Smooth muscle cell (in vitro differentiated cells): ENCODE measurements at regions not wholly inside any gene's neighbourhood (a gene's known extent, or its start where the extent isn't known, plus 50 kb on each side); places are given as distances from the start of the nearest gene placed in this dataset.

Source experiments
- DNase-seq: peaks from one replicate; lab custom pipeline; 2025; ENCODE audit not compliant: unreplicated experiment; lab: John Stamatoyannopoulos, UW
- H2AFZ ChIP-seq: fragments of 200-600 bp; sonication (generic); 2 replicates; pipeline ENCODE4 v1.6.0; 2016; ENCODE audit warnings: antibody characterized with exemption, low read depth, mild to moderate bottlenecking
- H3F3A ChIP-seq: fragments of 200-600 bp; sonication (generic); 2 replicates; pipeline ENCODE4 v1.6.0; 2017; ENCODE audit warnings: antibody characterized with exemption, low read depth
- H3K27ac ChIP-seq: fragments of 200-600 bp; sonication (generic); 2 replicates; pipeline ENCODE4 v1.5.1; 2016; ENCODE audit warnings: low read depth, mild to moderate bottlenecking
- H3K27me3 ChIP-seq: fragments of 200-600 bp; sonication (generic); 2 replicates; pipeline ENCODE4 v1.6.1; 2016; ENCODE audit warnings: low read depth, mild to moderate bottlenecking
- H3K36me3 ChIP-seq: fragments of 200-600 bp; sonication (generic); 2 replicates; pipeline ENCODE4 v1.5.1; 2016; ENCODE audit warnings: low read depth
- H3K4me1 ChIP-seq: fragments of 200-600 bp; sonication (generic); 2 replicates; pipeline ENCODE4 v1.5.1; 2016; ENCODE audit warnings: low read depth
- H3K4me2 ChIP-seq: fragments of 200-600 bp; sonication (generic); 2 replicates; pipeline ENCODE4 v1.6.0; 2016; ENCODE audit warnings: mild to moderate bottlenecking
- H3K4me3 ChIP-seq: fragments of 200-600 bp; sonication (generic); 2 replicates; pipeline ENCODE4 v1.5.1; 2016; ENCODE audit warnings: mild to moderate bottlenecking
- H3K79me2 ChIP-seq: fragments of 200-600 bp; sonication (generic); 2 replicates; pipeline ENCODE4 v1.6.0; 2016; ENCODE audit warnings: low read depth, mild to moderate bottlenecking
- H3K9ac ChIP-seq: fragments of 200-600 bp; sonication (generic); 2 replicates; pipeline ENCODE4 v1.6.0; 2016; ENCODE audit warnings: low read depth
- H3K9me3 ChIP-seq: fragments of 200-600 bp; sonication (generic); replicated peaks from 2 replicates; pipeline ENCODE4 v1.5.1; 2016; ENCODE audit warnings: low read depth
- H4K20me1 ChIP-seq: fragments of 200-600 bp; sonication (generic); 2 replicates; pipeline ENCODE4 v1.6.0; 2016; ENCODE audit warnings: low read depth
- CTCF ChIP-seq: fragments of 200-600 bp; sonication (generic); IDR thresholded peaks from 2 replicates; pipeline ENCODE4 v1.5.1; 2017; ENCODE audit warnings: borderline replicate concordance, mild to moderate bottlenecking, antibody characterized with exemption; ENCODE audit not compliant: insufficient read depth, poor library complexity, severe bottlenecking
- WGBS: methylation state at CpG from one replicate; pipeline ENCODE4 v1.1.7; 2016; ENCODE audit warnings: low lambda C conversion rate; 5-methylcytosine and 5-hydroxymethylcytosine counted together

- Histone ChIP-seq H4K20me1 (no peaks in the 10 kb centered on the region), H3K27ac (peak overlapping the region; percentile 93), H3F3A (no peaks in the 10 kb centered on the region), H2AFZ (no peak overlapping the region), H3K4me3 (no peak overlapping the region), H3K79me2 (no peaks in the 10 kb centered on the region), H3K36me3 (no peaks in the 10 kb centered on the region), H3K4me2 (peak overlapping the region; percentile 72), H3K9ac (peak overlapping the region; percentile 40), H3K27me3 (no peaks in the 10 kb centered on the region), H3K4me1 (peaks cover 34% of the 10 kb centered on the region), H3K9me3 (no peaks in the 10 kb centered on the region)
- TF ChIP-seq CTCF = no peak
- 62% methylated on average over 17 of the region's 17 CpGs for WGBS
- DNase-seq = no peak
These were observed 126.9 kb upstream of the TNRC6C start for GRCh38 chr17:77831474-77832179.

GRCh38 chr17:77832180-77832560 is 126.3 kb upstream of the TNRC6C start:
- H4K20me1 ChIP-seq = no peaks in the 10 kb centered on the region
- H3F3A ChIP-seq = no peaks in the 10 kb centered on the region
- no peaks in the 10 kb centered on the region for H3K9me3 ChIP-seq
- peaks cover 34% of the 10 kb centered on the region for H3K4me1 ChIP-seq
- peak overlapping the region; percentile 93 for H3K27ac ChIP-seq
- no peak for TF ChIP-seq CTCF
- no peaks in the 10 kb centered on the region for H3K27me3 ChIP-seq
- H2AFZ ChIP-seq = no peak overlapping the region
- no peak overlapping the region for H3K4me2 ChIP-seq
- whole genome bisulfite sequencing = 84% methylated on average over 8 of the region's 8 CpGs
- no peaks in the 10 kb centered on the region for H3K36me3 ChIP-seq
- H3K9ac ChIP-seq = peak overlapping the region; percentile 40
- H3K4me3 ChIP-seq = no peak overlapping the region
- H3K79me2 ChIP-seq = no peaks in the 10 kb centered on the region
- DNase-seq = no peak

- H3K9ac ChIP-seq = no peak overlapping the region
These were observed 124.7 kb upstream of the TNRC6C start for GRCh38 chr17:77833769-77834168.

More at GRCh38 chr17:77833769-77834168, 124.7 kb upstream of the TNRC6C start:
- Histone ChIP-seq H2AFZ (no peak overlapping the region), H3F3A (no peaks in the 10 kb centered on the region), H3K36me3 (no peaks in the 10 kb centered on the region), H3K9me3 (no peaks in the 10 kb centered on the region), H3K27ac (peak overlapping the region; percentile 90), H3K79me2 (no peaks in the 10 kb centered on the region), H3K4me3 (no peak overlapping the region), H4K20me1 (no peaks in the 10 kb centered on the region), H3K27me3 (no peaks in the 10 kb centered on the region), H3K4me1 (peaks cover 34% of the 10 kb centered on the region), H3K4me2 (peak overlapping the region; percentile 68)
- 94% methylated on average over 5 of the region's 5 CpGs for WGBS
- DNase-seq = no peak
- TF ChIP-seq CTCF = no peak
